NB4 (cell line): ENCODE measurements at regions not wholly inside any gene's neighbourhood (a gene's known extent, or its start where the extent isn't known, plus 50 kb on each side); places are given as distances from the start of the nearest gene placed in this dataset.

Experiments
- POLR2A ChIP-seq: IDR thresholded peaks from 2 replicates; pipeline ENCODE4 v1.6.1; 2011; ENCODE audit warnings: mild to moderate bottlenecking; ENCODE audit not compliant: insufficient read length; ENCODE audit errors: extremely low read depth
- TF ChIP-seq, protein P1 (sequence below): IDR thresholded peaks from one replicate; pipeline ENCODE4 v1.5.1; 2012; ENCODE audit warnings: low read depth, low read length

DNA sequence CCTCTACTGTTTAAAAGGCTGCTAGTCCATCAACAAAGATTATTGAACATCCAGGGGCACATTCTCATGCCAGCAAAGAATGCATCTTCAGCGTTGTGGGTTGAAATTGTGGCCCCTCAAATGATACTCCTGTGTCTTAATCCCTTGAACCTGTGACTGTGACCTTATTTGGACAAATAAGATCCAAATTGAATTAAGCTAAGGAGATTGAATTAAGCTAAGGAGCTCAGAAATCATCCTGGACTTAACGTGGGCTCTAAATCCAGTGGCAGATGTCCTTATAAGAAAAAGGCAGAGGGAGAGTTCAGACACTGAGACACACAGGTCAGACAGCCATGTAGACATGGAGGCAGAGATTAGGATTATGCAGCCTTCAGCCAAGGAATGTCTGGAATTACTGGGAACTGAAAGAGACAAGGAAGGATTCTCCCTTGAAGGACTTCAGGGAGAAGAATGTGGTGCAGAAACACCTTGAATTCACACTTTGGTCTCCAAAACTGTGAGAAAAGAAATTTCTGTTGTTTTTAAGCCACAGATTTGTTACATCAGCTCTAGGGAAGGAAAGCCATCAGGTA lies 57.3 kb upstream of the SLC24A5 start:
- TF ChIP-seq, protein P1, sequence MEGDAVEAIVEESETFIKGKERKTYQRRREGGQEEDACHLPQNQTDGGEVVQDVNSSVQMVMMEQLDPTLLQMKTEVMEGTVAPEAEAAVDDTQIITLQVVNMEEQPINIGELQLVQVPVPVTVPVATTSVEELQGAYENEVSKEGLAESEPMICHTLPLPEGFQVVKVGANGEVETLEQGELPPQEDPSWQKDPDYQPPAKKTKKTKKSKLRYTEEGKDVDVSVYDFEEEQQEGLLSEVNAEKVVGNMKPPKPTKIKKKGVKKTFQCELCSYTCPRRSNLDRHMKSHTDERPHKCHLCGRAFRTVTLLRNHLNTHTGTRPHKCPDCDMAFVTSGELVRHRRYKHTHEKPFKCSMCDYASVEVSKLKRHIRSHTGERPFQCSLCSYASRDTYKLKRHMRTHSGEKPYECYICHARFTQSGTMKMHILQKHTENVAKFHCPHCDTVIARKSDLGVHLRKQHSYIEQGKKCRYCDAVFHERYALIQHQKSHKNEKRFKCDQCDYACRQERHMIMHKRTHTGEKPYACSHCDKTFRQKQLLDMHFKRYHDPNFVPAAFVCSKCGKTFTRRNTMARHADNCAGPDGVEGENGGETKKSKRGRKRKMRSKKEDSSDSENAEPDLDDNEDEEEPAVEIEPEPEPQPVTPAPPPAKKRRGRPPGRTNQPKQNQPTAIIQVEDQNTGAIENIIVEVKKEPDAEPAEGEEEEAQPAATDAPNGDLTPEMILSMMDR = no peak
- no peak for TF ChIP-seq POLR2A
